Effector memory CD8-positive, alpha-beta T cell (primary cell): ENCODE measurements at regions not wholly inside any gene's neighbourhood (a gene's known extent, or its start where the extent isn't known, plus 50 kb on each side); places are given as distances from the start of the nearest gene placed in this dataset.
A peak's percentile ranks its signal among the peaks of the same experiment; 100 is the strongest.
"Not testable (repeated sequence)": the region's sequence is repeated elsewhere in the genome, so short reads cannot be mapped to it uniquely, and the experiment has no call there.

Experiments used
- ATAC-seq: fragments of 150-1000 bp; cut with Tn5 transposase; replicated peaks from 2 replicates; pipeline ENCODE4 v1.10.0; 2021; ENCODE audit warnings: mild to moderate bottlenecking, moderate library complexity
- DNase-seq, 3 experiments: peaks; one replicate each; pipeline ENCODE4 v3.0.0; 2021
- H3K27ac Mint-ChIP-seq, 2 donors: one replicate each; pipeline ENCODE4 v1.8.0; 2022; ENCODE audit warnings: mild to moderate bottlenecking in 2 of 2, mixed read lengths in 2 of 2, moderate library complexity in 2 of 2
- H3K27me3 Mint-ChIP-seq, 2 donors: one replicate each; pipeline ENCODE4 v1.8.0; 2022; ENCODE audit warnings: mixed read lengths in 2 of 2
- H3K36me3 Mint-ChIP-seq: one replicate; pipeline ENCODE4 v1.8.0; 2022; ENCODE audit warnings: mild to moderate bottlenecking, moderate library complexity, mixed read lengths; ENCODE audit not compliant: insufficient read depth
- H3K4me1 Mint-ChIP-seq, 2 donors: one replicate each; pipeline ENCODE4 v1.8.0; 2022; ENCODE audit warnings: low read depth in 2 of 2, mixed read lengths in 2 of 2
- H3K4me3 Mint-ChIP-seq, 2 donors: one replicate each; pipeline ENCODE4 v1.8.0; 2022; ENCODE audit warnings: mild to moderate bottlenecking in 2 of 2, mixed read lengths in 2 of 2, moderate library complexity in 2 of 2
- H3K9me3 Mint-ChIP-seq, 2 donors: one replicate each; pipeline ENCODE4 v1.8.0; 2022; ENCODE audit warnings: mixed read lengths in 2 of 2

DNA sequence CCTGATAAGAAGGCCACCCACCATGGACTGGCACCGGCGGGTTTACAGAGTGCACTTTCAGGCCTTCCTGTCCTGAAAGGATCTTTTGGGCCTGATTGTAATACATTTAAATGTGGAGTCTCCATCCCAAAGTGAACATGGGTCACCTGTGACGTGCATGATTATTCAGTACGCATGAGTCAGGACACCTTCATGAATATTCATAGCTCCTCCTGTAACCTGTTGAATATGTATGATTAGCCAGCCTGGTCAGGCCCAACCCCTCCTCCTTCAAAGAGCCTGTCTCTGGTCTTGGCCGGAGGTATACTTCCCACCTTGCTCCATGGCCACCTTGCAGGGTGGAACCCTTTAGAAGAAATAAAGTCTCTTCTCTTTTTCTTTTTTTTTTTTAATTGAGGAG, 75.9 kb upstream of the NUP50 start:
- no peaks in the 10 kb centered on the region for H3K36me3 Mint-ChIP-seq
- H3K9me3 Mint-ChIP-seq, result no peaks in the 10 kb centered on the region

DNA sequence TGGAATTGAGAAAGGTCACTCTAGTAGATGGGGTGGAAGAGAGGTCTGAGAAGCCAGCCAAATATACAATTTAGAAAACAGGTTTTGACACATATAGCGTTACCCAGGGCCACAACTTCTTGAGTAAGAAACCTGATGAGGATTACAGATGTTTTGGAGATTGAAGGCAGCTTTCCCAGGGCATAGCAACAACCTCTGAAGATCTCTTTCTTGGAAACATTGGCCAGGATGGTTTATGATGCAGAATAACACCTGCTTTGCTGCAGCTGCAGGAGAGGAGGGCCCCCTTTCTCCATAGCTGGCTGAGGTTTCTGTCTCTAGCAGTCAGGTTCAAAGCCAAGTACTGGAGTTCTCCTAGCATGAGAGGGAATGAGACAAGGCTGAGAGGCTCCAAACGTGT, 75.1 kb upstream of the NUP50 start:
- ATAC-seq (no peak), DNase-seq (no peak)
- Mint-ChIP-seq H3K4me3 (no peak overlapping the region), H3K27me3 (peaks cover 11 to 53% of the 10 kb centered on the region in 2 donors), H3K4me1 (no peaks in the 10 kb centered on the region), H3K27ac (no peak overlapping the region), H3K36me3 (no peaks in the 10 kb centered on the region), H3K9me3 (no peaks in the 10 kb centered on the region)

More for the DNA sequence above, 75.9 kb upstream of the NUP50 start:
- ATAC-seq, result no peak
- Mint-ChIP-seq H3K27me3 (peaks cover 16 to 57% of the 10 kb centered on the region in 2 donors), H3K4me1 (no peaks in the 10 kb centered on the region), H3K4me3 (no peak overlapping the region), H3K27ac (no peak overlapping the region)
- DNase-seq, result no peak

DNA sequence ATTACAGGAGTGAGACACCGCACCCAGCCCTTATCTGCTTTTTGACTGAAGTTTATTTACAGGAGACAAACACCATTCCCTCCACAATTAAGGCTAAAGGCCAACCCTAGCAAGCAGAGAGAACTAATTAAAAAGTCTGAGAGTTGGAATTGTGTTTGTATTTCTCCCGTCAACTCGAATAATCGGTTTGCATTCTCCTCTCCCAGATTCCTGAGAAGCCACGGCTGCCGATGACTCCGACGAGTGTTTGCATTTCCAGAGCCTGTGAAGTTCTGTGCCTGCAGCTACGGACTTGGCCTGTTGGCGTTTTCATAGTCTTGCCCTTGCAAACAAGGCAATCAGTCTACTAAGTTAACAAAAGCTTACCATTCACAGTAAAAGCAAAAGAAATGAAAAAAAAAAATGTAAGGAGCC, 73.2 kb upstream of the NUP50 start:
- peaks cover 20 to 55% of the 10 kb centered on the region in 2 donors for H3K27me3 Mint-ChIP-seq
- H3K4me3 Mint-ChIP-seq, result no peak overlapping the region
- ATAC-seq (no peak), DNase-seq (no peak)
- no peaks in the 10 kb centered on the region for H3K4me1 Mint-ChIP-seq
- H3K9me3 Mint-ChIP-seq, result no peaks in the 10 kb centered on the region
- H3K27ac Mint-ChIP-seq, result no peak overlapping the region
- H3K36me3 Mint-ChIP-seq, result no peaks in the 10 kb centered on the region

DNA sequence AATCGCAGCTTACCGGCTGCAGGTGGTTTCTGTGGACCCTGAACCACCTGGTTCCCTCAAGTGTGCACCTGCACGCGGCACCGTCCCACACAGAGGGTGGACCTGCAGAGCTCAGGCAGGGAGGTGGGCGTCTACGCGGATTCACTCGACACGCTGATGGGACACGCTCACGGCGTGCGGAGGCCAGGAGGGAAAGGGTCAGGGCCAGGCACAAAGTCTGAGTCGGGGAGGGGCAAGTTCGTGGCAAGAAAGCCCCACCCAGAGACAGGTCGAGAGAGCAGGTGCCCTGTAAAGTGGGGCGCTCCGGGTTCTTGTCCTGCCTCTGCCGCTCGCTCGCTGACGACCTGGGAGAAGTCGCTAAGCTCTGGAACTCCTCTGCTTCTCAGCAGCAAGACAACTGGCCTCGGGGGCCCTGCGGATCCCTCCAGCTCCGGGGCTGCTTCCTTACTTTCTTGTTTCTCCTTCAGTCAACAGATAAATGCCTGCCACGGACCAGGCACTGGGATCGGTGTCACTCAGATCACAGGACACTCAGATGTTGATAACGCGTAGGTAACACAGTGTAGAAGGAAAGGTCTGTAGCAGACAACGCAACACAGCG, 72.4 kb upstream of the NUP50 start:
- no peaks in the 10 kb centered on the region for H3K9me3 Mint-ChIP-seq
- H3K36me3 Mint-ChIP-seq, result no peaks in the 10 kb centered on the region
- ATAC-seq (no peak), DNase-seq (no peak)
- H3K4me1 Mint-ChIP-seq, result peaks cover 0 to 3% of the 10 kb centered on the region in 2 donors
- no peak overlapping the region for H3K27ac Mint-ChIP-seq
- peaks cover 24 to 55% of the 10 kb centered on the region in 2 donors for H3K27me3 Mint-ChIP-seq
- no peak overlapping the region for H3K4me3 Mint-ChIP-seq

DNA sequence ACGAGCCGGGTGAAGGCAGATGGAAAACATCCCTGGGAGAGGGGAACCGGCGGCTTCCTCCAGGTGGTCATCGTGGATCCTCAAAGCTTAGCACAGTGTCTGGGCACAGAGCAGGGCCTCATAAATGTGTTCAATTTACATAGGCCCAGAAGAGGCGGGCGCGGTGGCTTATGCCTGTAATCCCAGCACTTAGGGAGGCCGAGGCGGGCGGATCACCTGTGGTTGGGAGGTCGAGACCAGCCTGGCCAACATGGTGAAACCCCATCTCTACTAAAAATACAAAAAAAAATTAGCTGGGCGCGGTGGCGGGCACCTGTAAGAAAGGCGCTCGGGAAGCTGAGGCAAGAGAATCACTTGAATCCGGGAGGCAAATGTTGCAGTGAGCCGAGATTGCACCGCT, 71.8 kb upstream of the NUP50 start:
- ATAC-seq, H3K27ac Mint-ChIP-seq, H3K36me3 Mint-ChIP-seq, H3K4me3 Mint-ChIP-seq, H3K9me3 Mint-ChIP-seq, DNase-seq, H3K4me1 Mint-ChIP-seq: not testable (repeated sequence)
- peaks cover 27 to 56% of the 10 kb centered on the region in 2 donors for H3K27me3 Mint-ChIP-seq

DNA sequence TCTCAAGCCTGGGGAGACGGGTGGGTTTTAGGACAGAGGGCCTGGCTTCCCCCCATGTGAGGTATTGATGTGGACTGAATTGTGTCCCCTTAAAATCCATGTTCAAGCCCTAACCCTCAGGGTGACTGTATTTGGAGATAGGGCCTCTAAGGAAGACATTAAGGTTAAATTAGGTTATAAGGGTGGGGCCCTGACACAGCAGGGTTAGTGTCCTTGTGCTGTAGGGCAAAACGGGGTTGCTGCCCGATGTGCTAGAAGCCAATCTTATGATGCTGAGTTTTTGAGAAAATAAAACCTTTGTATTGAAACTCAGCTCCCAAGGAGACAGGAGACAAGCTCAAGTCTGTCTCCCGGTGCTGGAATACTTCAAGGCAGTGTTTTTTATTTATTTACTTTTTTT, 71.1 kb upstream of the NUP50 start:
- Mint-ChIP-seq H3K9me3 (no peaks in the 10 kb centered on the region), H3K36me3 (no peaks in the 10 kb centered on the region), H3K4me3 (no peak overlapping the region), H3K4me1 (peaks cover 0 to 5% of the 10 kb centered on the region in 2 donors), H3K27me3 (peaks cover 34 to 63% of the 10 kb centered on the region in 2 donors), H3K27ac (no peak overlapping the region)
- DNase-seq, result no peak
- no peak for ATAC-seq

DNA sequence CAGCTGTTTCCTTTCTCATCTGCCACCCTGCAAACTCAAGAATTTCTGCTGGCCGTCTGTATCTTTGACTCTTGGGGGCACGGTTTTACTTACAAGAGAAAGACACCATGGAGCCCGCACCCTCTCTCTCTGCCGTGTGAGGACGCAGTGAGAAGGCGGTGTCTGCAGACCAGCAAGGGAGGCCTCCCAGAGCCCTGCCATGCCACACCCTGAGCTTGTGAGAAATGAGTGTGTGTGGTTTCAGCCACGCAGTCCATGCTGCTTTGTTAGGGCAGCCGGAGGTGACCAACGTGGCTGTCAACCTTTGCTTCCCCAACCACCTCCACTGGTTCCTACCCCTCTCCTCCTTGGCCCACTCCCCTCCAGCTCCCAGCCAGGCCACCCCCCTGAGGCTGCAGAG, 70.1 kb upstream of the NUP50 start:
- DNase-seq, result no peak
- Mint-ChIP-seq H3K27ac (no peak overlapping the region), H3K27me3 (peaks cover 35 to 73% of the 10 kb centered on the region in 2 donors), H3K4me1 (peaks cover 0 to 5% of the 10 kb centered on the region in 2 donors), H3K36me3 (no peaks in the 10 kb centered on the region), H3K9me3 (no peaks in the 10 kb centered on the region), H3K4me3 (no peak overlapping the region)
- ATAC-seq, result no peak

DNA sequence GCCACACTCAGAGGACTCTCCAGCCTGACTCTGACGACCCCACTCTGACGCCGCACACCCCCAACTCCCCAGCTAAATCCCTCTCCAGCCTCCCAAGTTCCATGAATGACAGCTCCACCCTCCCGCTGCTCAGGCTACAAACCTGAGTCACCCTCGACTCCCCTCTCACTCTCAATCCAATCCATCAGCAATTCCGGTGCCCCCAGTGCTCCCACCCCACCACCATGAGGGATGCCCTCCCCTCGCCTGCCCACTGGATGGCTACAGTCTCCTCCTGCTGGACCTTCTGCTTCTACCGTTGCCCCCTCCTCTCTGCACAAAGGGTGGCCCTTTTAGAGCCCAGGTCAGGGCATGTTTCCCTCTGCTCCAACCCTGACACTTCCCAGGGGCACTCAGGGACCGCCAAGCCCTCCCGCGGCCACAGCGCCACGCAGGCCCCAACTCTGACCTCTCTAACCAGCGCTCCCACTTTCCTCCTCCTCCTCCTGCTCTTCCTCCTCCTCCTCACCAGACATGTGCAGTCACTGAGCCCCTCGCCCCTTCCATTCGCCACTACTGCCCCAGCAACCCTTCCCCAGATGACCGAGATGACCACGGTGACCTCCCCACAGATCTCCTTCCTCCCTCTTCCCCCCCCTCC, 69.5 kb upstream of the NUP50 start:
- Mint-ChIP-seq H3K27me3 (peaks cover 35 to 73% of the 10 kb centered on the region in 2 donors), H3K27ac (no peak overlapping the region), H3K9me3 (no peaks in the 10 kb centered on the region), H3K4me3 (no peak overlapping the region), H3K4me1 (peaks cover 0 to 5% of the 10 kb centered on the region in 2 donors), H3K36me3 (no peaks in the 10 kb centered on the region)
- DNase-seq, result no peak
- no peak for ATAC-seq

DNA sequence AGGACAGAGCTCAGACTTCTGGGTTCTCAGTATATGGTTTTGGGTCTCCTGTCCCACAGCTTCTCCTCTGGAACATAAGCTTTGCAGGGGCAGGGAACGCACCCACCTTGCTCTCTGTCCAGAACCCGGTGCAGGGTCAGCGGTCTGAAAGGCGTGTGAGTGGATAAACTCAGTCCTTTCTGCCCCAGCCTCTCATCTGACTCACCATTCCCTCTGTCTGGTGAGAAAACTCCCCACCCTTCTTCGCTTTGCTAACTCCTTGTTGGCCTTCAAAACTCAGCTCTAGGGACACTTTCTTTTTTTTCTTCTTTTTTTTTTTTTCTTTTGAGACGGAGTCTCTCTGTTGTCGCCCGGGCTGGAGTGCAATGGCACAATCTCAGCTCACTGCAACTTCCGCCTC, 68.9 kb upstream of the NUP50 start:
- H3K27me3 Mint-ChIP-seq, result peaks cover 35 to 79% of the 10 kb centered on the region in 2 donors
- peaks cover 1 to 5% of the 10 kb centered on the region in 2 donors for H3K4me1 Mint-ChIP-seq
- no peak overlapping the region for H3K27ac Mint-ChIP-seq
- no peaks in the 10 kb centered on the region for H3K36me3 Mint-ChIP-seq
- H3K4me3 Mint-ChIP-seq, result no peak overlapping the region
- ATAC-seq, result no peak
- DNase-seq, result no peak
- H3K9me3 Mint-ChIP-seq, result no peaks in the 10 kb centered on the region

DNA sequence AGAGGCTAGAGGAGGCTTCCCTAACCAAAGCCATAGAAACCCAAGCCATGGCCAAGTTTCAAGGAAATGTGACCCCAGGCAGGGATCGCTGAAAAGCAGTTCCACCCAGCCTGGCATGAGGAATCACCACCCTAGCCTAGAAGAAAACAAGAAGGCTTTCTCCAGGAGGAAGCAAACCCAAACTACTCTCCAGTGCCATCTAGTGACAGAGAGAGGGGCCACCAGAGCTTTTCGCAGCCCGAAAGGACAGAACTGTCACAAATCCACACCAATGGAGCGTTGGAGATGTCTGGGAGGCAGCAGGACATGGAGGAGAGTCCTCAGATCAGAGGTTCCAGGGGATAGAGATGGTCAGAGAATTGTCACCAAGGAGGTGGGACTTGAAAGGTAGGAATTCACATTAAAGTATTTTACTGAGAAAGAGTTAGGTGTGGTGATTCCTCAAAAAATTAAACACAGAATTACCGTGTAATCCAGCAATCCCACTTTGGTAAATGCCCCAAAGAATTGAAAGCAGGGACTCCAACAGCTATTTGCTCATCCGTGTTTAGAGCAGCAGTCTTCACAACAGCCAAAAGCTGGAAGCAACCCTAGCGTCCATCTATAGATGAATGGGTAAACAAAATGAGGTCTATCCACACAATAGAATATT, 67.3 kb upstream of the NUP50 start:
- DNase-seq (peak; percentile 8 to 37 (median 21)), ATAC-seq (peak; percentile 33)
- H3K27ac Mint-ChIP-seq, result no peak overlapping the region
- no peaks in the 10 kb centered on the region for H3K9me3 Mint-ChIP-seq
- H3K4me1 Mint-ChIP-seq, result peaks cover 1 to 5% of the 10 kb centered on the region in 2 donors
- no peak overlapping the region for H3K4me3 Mint-ChIP-seq
- H3K36me3 Mint-ChIP-seq, result no peaks in the 10 kb centered on the region
- peaks cover 35 to 81% of the 10 kb centered on the region in 2 donors for H3K27me3 Mint-ChIP-seq

DNA sequence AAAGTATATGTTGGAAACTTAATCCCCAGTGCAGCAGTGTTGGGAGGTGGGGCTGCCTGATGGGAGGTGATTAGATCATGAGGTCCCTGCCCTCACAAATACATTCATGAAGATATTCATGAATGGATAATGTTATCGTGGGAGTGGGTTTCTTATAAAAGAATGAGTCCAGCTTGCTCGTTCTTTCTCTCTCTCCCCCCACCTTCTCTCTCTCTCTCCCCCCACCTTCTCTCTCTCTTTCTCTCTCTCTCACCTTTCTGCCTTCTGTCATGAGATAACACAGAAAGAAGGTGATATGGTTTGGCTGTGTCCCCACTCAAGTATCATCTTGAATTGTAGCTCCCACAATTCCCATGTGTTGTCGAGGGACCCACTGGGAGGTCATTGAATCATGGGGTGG, 66.7 kb upstream of the NUP50 start:
- peaks cover 35 to 81% of the 10 kb centered on the region in 2 donors for H3K27me3 Mint-ChIP-seq
- H3K4me1 Mint-ChIP-seq, result peaks cover 1 to 5% of the 10 kb centered on the region in 2 donors
- H3K27ac Mint-ChIP-seq, result no peak overlapping the region
- DNase-seq (no peak), ATAC-seq (no peak)
- H3K4me3 Mint-ChIP-seq, result no peak overlapping the region
- H3K9me3 Mint-ChIP-seq, result no peaks in the 10 kb centered on the region
- H3K36me3 Mint-ChIP-seq, result no peaks in the 10 kb centered on the region

DNA sequence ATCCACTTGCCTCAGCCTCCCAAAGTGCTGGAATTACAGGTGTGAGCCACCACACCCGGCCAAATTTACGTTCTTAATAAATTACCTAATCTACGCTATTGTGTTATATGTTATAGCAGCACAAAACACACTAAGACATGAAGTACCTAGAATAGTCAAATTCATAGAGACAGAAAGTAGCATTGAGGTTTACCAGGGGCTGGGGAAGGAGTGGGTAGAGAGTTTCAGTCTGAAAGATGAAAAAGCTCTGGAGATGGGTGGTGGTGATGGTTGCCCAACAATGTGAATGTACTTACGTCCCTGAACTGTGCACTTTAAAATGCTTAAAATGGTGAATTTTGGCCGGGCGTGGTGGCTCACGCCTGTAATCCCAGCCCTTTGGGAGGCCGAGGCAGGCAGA, 65.7 kb upstream of the NUP50 start:
- ATAC-seq (no peak), DNase-seq (no peak)
- H3K4me3 Mint-ChIP-seq, result no peak overlapping the region
- H3K9me3 Mint-ChIP-seq, result no peaks in the 10 kb centered on the region
- H3K27me3 Mint-ChIP-seq, result peaks cover 43 to 91% of the 10 kb centered on the region in 2 donors
- H3K4me1 Mint-ChIP-seq, result peaks cover 1 to 5% of the 10 kb centered on the region in 2 donors
- no peak overlapping the region for H3K27ac Mint-ChIP-seq
- H3K36me3 Mint-ChIP-seq, result no peaks in the 10 kb centered on the region

DNA sequence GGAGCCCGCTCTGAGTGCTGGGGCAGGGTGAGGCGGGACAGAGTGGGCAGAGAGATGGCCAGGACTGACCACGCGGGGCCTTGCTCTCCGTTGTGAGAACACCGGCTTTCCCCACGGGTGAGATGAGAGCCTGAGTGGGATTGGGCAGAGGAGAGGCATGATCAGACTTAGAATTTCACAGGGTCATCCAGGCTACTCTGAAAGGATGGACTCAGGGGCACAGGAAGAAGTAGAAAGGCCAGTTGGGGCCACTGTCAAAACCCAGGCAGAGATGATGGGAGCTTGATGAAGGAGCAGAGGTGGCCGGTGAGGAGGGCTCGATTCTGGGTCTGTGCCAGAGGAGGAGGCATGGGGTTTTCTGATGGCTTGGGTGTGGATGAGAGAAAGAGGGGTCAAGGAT, 63.8 kb upstream of the NUP50 start:
- DNase-seq (no peak), ATAC-seq (no peak)
- Mint-ChIP-seq H3K9me3 (no peaks in the 10 kb centered on the region), H3K36me3 (no peaks in the 10 kb centered on the region), H3K4me1 (peaks cover 1 to 5% of the 10 kb centered on the region in 2 donors), H3K27me3 (peaks cover 31 to 89% of the 10 kb centered on the region in 2 donors), H3K4me3 (no peak overlapping the region), H3K27ac (no peak overlapping the region)
